NCI-H2029 treated with DMSO at 0.1 percent for 48 hours (cell line): ENCODE measurements at regions not wholly inside any gene's neighbourhood (a gene's known extent, or its start where the extent isn't known, plus 50 kb on each side); places are given as distances from the start of the nearest gene placed in this dataset.
"Not testable (repeated sequence)": the region's sequence is repeated elsewhere in the genome, so short reads cannot be mapped to it uniquely, and the experiment has no call there.

Experiments
- DNase-seq: peaks from one replicate; lab custom pipeline; 2025; lab: John Stamatoyannopoulos, UW

DNA sequence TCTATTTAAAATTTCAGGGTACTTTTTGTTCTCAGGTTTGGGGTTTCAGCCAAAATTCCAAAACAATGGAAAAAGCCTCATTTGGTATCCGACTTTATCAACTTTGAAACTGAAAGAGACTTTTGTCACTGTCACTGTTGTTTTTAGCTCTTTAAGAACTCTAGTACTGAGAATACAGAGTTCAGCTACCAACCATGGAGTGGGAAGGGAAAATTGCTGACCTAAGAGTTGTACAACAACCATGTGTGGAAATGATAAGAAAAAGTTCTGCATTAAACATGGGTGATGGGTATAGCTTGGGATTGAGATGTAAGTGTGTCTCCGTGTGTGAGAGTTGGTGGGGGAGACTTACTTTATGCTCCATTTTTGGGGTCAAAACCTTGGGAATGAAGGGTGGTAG, 206.6 kb upstream of the LRATD1 start:
- no peak for DNase-seq

DNA sequence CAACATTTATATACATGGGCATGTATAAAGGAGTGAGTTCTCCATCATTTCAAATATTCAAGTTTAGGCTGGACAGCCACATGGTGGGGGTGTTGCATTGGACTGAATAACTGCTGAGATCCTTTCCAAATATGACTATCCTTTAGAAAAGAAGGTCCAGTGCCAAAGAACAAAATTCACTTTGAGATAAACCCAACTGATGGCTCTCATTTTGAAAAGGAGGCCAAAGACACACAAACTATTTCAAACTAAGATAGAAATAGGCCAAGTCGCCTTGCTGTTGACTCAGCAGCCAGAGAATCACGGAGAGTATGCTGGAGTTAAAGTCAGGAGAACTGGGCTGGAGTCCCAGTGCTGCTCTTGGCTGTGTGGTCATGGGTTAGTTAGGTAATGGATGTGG, 204.5 kb upstream of the LRATD1 start:
- no peak for DNase-seq

DNA sequence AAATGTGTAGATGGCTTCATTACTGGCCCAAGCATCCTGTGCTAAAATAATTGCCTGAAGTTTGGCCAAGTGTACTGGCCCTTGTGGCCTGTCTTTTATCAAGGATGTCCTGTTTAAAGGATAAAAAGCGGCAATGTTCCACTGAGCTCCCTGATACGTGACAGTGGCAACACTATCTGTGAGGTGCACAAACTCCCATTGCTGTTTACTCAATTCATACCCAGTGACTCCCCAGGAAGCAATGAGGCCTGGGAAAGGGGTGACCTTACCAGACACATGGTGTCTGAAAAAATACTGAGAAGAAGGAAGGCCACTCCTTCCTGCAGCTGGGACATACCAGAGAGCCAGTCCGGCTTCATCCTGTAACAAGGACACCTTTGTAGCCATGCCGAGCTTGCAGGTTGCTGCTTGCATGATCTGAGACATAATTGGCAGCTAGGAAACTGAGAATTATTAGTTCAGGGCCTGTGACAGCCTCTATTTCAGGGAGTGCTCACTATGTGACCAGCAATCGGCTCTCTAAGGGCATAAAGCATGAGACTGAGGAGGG, 198.5 kb upstream of the LRATD1 start:
- DNase-seq, result no peak

DNA sequence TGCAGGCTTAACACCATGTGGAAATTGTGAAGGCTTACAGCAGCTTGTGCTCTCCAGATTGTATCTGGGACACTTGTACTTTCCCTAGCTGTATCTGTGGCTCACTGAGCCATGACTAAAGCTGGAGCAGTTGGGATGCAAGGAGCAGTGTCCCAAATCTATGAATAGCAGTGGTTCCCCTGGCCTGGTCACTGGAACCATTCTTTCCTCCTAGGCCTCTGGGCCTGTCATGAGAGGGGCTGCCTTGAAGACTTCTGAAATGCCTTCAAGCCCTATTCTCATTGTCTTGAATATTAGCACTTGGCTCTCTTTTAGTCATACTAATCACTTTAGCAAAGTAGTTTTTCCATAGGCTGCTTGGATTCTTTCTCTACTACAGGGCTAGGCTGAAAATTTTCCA, 186.8 kb upstream of the LRATD1 start:
- DNase-seq, result no peak

GRCh38 chr2:14448340-14448739, 184.2 kb upstream of the LRATD1 start:
- no peak for DNase-seq

- DNase-seq, result no peak
Observed at GRCh38 chr2:14451312-14451711, 181.2 kb upstream of the LRATD1 start.

- no peak for DNase-seq
Observed at GRCh38 chr2:14454202-14454601, 178.3 kb upstream of the LRATD1 start.

DNA sequence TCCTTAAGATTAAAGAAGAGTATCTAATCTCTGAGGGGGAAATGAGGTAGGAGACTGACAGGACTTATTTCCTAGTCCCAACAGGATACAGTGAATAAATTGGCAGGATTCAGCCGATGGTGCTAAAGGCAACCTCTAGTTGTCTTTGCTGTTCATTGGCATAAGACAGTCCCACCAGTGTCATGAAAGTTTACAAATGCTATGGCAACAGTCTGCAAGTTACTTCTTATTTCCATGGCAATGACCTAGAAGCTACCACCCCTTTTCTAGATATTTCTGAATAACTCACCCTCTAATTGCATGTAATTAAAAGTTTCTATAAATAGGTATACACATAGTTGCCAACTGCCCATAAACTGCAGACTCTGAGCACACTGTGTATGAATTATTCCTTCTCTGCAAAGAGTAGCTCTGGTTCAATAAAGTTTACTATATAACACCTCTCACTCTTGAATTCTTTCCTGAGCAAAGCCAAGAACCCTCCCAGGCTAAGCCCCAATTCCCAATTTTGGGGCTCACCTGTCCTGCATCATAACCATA, 172.7 kb upstream of the LRATD1 start:
- no peak for DNase-seq

GRCh38 chr2:14475994-14476393, 156.5 kb upstream of the LRATD1 start:
- no peak for DNase-seq

GRCh38 chr2:14479486-14479885, 153.0 kb upstream of the LRATD1 start:
- no peak for DNase-seq

GRCh38 chr2:14480120-14480519, 152.4 kb upstream of the LRATD1 start:
- DNase-seq, result no peak

DNA sequence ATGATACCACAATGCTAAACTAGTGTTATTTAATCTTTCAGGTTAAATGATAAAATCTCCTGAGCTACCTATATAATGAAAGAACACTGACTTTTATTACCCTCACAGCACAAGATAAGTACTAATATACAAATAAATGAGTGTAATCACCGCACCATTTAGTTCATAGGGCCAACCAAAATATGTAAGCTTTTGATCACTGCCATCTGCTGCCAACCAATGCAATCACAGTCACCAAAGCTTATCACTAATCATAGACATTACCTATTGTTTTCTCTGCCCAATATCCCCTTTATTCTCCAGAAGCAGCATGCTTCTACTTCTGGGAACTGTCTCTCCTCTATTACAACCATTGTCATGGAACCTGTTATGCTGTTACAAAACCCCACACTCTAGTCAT, 151.6 kb upstream of the LRATD1 start:
- no peak for DNase-seq

DNA sequence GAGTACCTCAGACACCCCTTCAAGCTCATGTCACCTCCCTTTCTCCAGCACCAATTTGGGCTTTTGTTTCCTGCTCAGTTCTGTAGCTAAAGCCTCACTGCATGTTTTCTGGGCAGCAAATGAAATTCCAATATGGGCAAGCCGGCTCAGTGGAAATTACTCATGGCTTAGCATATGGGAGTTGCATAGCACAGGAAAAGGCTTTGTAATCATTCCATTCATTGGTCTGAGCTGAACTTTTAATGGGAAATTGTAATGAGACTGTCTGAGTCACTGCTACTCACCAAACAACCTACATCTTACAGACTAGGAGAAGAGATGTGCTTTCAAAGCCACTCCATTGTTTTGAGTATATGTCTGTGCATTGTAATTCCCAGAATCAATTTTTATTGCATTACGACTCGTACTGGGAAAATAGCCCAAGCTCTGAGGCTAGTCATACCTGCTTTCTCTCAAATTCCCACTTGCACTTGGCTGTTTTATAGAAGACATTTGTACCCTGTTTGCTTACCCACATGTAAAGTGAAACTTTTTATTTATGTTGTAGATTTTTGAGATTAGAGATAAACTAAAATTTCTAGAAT, 139.5 kb upstream of the LRATD1 start:
- DNase-seq, result no peak

DNA sequence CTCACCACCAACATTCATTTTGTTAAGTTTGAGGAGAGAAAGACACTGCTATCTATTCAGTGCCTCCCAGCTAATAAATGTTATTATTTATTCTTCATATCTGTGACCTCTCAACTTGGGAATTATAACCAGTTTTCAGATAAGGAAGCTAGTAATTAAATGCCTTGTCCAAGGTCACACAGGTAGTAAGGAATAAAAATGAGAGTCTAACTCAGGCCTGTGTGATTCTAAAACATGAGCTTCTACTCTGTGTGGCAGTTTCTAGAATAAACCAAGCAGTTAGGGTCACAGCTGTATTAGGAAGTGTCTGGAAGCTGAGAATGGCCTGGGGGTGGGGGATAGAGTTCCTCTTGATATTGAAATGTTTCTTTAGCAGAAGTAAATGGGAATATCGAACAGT, 137.8 kb upstream of the LRATD1 start:
- no peak for DNase-seq

GRCh38 chr2:14501061-14501460, 131.5 kb upstream of the LRATD1 start:
- no peak for DNase-seq

- not testable (repeated sequence) for DNase-seq
Observed at GRCh38 chr2:14506955-14507354, 125.6 kb upstream of the LRATD1 start.

- no peak for DNase-seq
Observed at GRCh38 chr2:14511541-14511940, 121.0 kb upstream of the LRATD1 start.

GRCh38 chr2:14513903-14514302, 118.6 kb upstream of the LRATD1 start:
- no peak for DNase-seq

- no peak for DNase-seq
Observed at GRCh38 chr2:14516844-14517243, 115.7 kb upstream of the LRATD1 start.

GRCh38 chr2:14517731-14518130, 114.8 kb upstream of the LRATD1 start:
- DNase-seq, result no peak

DNA sequence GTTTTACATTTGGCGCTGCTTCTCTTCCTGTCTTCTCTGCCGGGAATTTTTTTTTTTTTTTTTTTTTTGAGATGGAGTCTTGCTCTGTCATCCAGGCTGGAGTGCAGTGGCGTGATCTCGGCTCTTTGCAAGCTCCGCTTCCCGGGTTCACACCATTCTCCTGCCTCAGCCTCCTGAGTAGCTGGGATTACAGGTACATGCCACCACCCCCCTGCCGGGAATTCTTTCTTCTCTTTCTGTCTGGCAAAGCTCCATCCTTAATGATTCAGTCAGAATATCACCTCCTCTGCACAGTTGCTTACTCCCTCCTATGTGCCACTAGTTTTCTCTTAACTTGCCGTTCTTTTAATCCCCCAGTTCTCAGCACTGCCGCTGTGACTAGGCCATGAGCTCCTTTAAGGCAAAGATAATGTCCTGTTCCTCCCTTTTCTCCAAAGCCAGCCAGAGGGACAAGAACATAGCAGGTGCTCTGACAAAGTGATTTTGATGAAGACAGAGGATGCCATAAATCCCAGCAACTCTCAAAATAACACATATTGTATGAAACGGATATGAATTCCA, 112.1 kb upstream of the LRATD1 start:
- DNase-seq, result no peak

GRCh38 chr2:14524041-14524802, 108.3 kb upstream of the LRATD1 start:
- no peak for DNase-seq

GRCh38 chr2:14524803-14525080, 107.8 kb upstream of the LRATD1 start:
- DNase-seq, result no peak
